GM21723 (cell line): ENCODE measurements at regions not wholly inside any gene's neighbourhood (a gene's known extent, or its start where the extent isn't known, plus 50 kb on each side); places are given as distances from the start of the nearest gene placed in this dataset.

Source experiments
- ATAC-seq: cut with Tn5 transposase; IDR thresholded peaks from one replicate; pipeline ENCODE4 v1.9.1; 2021; ENCODE audit warnings: mild to moderate bottlenecking, moderate library complexity; ENCODE audit not compliant: unreplicated experiment

- ATAC-seq = no peak
These were observed 165.8 kb upstream of the CYSLTR1 start for GRCh38 chrX:78493180-78493579.

DNA sequence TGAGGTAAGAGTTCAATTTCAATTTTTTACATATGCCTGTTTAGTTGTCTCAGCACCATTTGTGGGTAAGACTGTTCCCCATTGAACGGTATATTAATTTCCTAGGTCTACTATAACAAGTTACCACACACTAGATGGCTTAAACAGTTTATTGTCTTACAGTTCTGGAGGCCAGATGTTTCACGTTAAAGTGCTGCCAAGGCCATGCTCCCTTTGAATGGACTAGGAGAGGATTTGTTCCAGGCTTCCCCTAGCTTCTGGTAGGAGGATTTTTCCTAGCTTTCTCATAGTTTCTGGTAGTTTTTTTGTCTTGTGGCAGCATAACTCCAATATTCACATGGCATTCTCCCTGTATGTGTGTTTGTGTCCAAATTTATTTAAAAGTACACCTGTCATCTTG, 149.3 kb upstream of the CYSLTR1 start:
- ATAC-seq = no peak

- no peak for ATAC-seq
These were observed 129.5 kb upstream of the CYSLTR1 start for GRCh38 chrX:78456909-78457308.

- no peak for ATAC-seq
These were observed 128.5 kb upstream of the CYSLTR1 start for GRCh38 chrX:78455901-78456300.

- ATAC-seq = no peak
These were observed 124.9 kb upstream of the CYSLTR1 start for GRCh38 chrX:78452356-78452755.

- no peak for ATAC-seq
These were observed 110.2 kb upstream of the CYSLTR1 start for GRCh38 chrX:78437621-78438020.

DNA sequence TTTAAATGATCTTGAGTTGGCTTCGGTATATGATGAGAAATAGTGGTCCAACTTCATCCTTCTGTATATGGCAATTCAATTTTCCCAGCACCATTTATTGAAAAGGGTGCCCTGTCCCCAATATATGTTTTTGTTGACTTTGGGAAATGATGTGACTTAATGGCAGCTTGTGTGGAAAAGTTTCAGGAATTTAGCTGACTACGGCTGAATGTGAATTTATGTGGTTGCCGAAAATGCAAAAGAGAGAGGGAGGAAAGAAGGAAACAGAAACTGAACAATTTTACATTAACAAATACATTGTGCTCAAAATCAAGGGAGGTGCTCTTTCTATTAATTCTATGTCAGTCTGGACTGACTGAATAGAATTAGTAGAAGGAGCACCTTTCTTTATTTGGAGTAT, 101.8 kb upstream of the CYSLTR1 start:
- no peak for ATAC-seq

DNA sequence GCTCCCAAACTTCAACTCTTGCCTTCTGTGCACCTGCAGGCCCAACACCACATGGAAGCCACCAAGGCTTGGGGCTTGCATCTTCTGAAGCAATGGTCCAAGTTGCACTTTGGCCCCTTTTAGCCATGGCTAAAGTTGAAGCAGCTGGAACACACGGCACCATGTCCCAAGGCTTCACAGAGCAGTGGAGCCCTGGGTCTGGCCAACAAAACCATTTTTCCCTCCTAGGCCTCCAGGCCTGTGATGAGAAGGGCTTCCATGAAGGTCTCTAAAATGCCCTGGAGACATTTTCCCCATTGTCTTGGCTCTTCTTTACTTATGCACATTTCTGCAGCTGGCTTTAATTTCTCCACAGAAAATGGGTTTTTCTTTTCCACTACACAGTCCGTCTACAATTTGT, 61.3 kb upstream of the CYSLTR1 start:
- no peak for ATAC-seq

DNA sequence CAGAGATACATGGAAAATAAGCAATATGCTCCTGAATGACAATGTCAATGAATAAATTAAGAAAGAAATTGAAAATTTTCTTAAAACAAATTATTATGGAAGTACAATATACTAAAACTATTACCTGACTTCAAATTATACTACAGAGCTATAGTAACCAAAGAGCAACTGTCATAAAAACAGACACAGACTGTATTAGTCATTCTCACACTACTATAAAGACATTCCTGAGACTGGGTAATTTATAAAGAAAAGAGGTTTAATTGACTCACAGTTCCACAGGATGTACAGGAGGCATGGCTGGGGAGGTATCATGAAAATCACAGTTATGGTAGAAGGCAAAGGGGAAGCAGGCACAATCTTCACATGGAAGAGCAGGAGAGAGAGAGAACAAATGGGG, 60.0 kb upstream of the CYSLTR1 start:
- no peak for ATAC-seq

- no peak for ATAC-seq
These were observed 57.1 kb upstream of the CYSLTR1 start for GRCh38 chrX:78384486-78384885.

DNA sequence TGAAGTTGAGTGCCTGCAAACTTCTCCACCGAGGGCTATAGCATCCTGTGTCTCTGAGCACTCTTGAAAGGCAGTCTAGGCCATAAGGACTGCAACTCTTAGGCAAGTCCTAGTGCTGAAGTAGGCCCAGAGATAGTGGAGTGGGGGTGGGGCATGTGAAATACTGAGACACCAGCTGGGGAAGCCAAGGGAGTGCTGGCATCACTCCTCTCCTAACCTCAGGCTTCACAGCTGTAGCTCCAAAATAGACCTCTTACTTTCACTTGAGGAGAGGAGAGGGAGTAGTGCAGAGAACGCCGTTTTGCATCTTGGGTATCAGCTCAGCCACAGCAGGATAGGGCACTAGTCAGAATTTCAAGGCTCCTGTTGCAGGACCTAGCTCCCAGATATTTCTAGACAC, 56.2 kb upstream of the CYSLTR1 start:
- ATAC-seq = no peak

- no peak for ATAC-seq
These were observed 51.2 kb upstream of the CYSLTR1 start for GRCh38 chrX:78378476-78379115.
